Suprapubic skin (tissue), 4 donors: ENCODE measurements at regions not wholly inside any gene's neighbourhood (a gene's known extent, or its start where the extent isn't known, plus 50 kb on each side); places are given as distances from the start of the nearest gene placed in this dataset.

Experiments used
- DNase-seq, 2 donors: peaks; one replicate each; pipeline ENCODE4 v3.0.0-alpha.2; 2019; ENCODE audit warnings: low spot score in 2 of 2
- H3K27ac ChIP-seq: fragments of 200-600 bp; sonication (generic); one replicate; pipeline ENCODE4 v1.5.1; 2019
- H3K27me3 ChIP-seq: fragments of 200-600 bp; sonication (generic); one replicate; pipeline ENCODE4 v1.5.1; 2019
- H3K36me3 ChIP-seq: fragments of 200-600 bp; sonication (generic); one replicate; pipeline ENCODE4 v1.5.1; 2019
- H3K4me1 ChIP-seq: fragments of 200-600 bp; sonication (generic); one replicate; pipeline ENCODE4 v1.5.1; 2019
- H3K4me3 ChIP-seq: fragments of 200-600 bp; sonication (generic); one replicate; pipeline ENCODE4 v1.5.1; 2019; ENCODE audit warnings: mild to moderate bottlenecking
- H3K9me3 ChIP-seq: fragments of 200-600 bp; sonication (generic); one replicate; pipeline ENCODE4 v1.5.1; 2019
- CTCF ChIP-seq, 2 donors: fragments of 200-600 bp in 1 of 2; fragments of 450-650 bp in 1 of 2; sonication (generic) in 1 of 2; IDR thresholded peaks; one replicate each; pipeline ENCODE4 v1.5.1; 2016 to 2019; ENCODE audit warnings: antibody characterized with exemption in 2 of 2, mild to moderate bottlenecking in 1 of 2, moderate library complexity in 1 of 2
- EP300 ChIP-seq: sonication (generic); formaldehyde crosslinking; IDR thresholded peaks from one replicate; pipeline ENCODE4 v1.6.1; 2017; ENCODE audit warnings: antibody characterized with exemption
- POLR2A ChIP-seq, 2 donors: fragments of 450-650 bp; IDR thresholded peaks; one replicate each; pipeline ENCODE4 v1.6.1; 2017; ENCODE audit warnings: antibody characterized with exemption in 2 of 2, mild to moderate bottlenecking in 2 of 2, moderate library complexity in 2 of 2
- POLR2AphosphoS5 ChIP-seq, 3 donors: sonication (generic); formaldehyde crosslinking; IDR thresholded peaks; one replicate each; pipeline ENCODE4 v1.6.1; 2017; ENCODE audit warnings: antibody characterized with exemption in 3 of 3
- WGBS: methylation state at CpG from one replicate; pipeline ENCODE4 v1.1.5; 2018; 5-methylcytosine and 5-hydroxymethylcytosine counted together

GRCh38 chr1:69485616-69486015 is 82.1 kb upstream of the LRRC7 start:
- no peaks in the 10 kb centered on the region for H3K27me3 ChIP-seq
- no peak overlapping the region for H3K27ac ChIP-seq
- no peaks in the 10 kb centered on the region for H3K9me3 ChIP-seq
- no peak for DNase-seq
- no peaks in the 10 kb centered on the region for H3K36me3 ChIP-seq
- WGBS, result 95% methylated on average over 1 of the region's 1 CpG
- TF ChIP-seq CTCF (IDR thresholded peaks at IDR 0.05) (no peak), POLR2A (IDR thresholded peaks at IDR 0.05) (no peak), POLR2AphosphoS5 (IDR thresholded peaks at IDR 0.05) (no peak), EP300 (no peak)
- no peaks in the 10 kb centered on the region for H3K4me1 ChIP-seq
- no peak overlapping the region for H3K4me3 ChIP-seq

GRCh38 chr1:69491416-69491815 is 76.3 kb upstream of the LRRC7 start:
- WGBS, result 80% methylated on average over 2 of the region's 2 CpGs
- no peak overlapping the region for H3K27ac ChIP-seq
- no peak for TF ChIP-seq POLR2A (IDR thresholded peaks at IDR 0.05)
- TF ChIP-seq POLR2AphosphoS5 (IDR thresholded peaks at IDR 0.05), result no peak
- no peak for TF ChIP-seq CTCF (IDR thresholded peaks at IDR 0.05)
- TF ChIP-seq EP300, result no peak
- H3K9me3 ChIP-seq, result no peaks in the 10 kb centered on the region
- H3K27me3 ChIP-seq, result no peaks in the 10 kb centered on the region
- H3K4me3 ChIP-seq, result no peak overlapping the region
- no peaks in the 10 kb centered on the region for H3K36me3 ChIP-seq
- H3K4me1 ChIP-seq, result peaks cover 5% of the 10 kb centered on the region
- no peak for DNase-seq

- WGBS, result 80% methylated on average over 3 of the region's 3 CpGs
- TF ChIP-seq POLR2A (IDR thresholded peaks at IDR 0.05) (no peak), EP300 (no peak), POLR2AphosphoS5 (IDR thresholded peaks at IDR 0.05) (no peak), CTCF (IDR thresholded peaks at IDR 0.05) (no peak)
Measured at GRCh38 chr1:69492286-69492685, 75.4 kb upstream of the LRRC7 start.

GRCh38 chr1:69494221-69494620 is 73.5 kb upstream of the LRRC7 start:
- H3K27me3 ChIP-seq, result no peaks in the 10 kb centered on the region
- H3K27ac ChIP-seq, result no peak overlapping the region
- peaks cover 5% of the 10 kb centered on the region for H3K4me1 ChIP-seq
- TF ChIP-seq POLR2A (IDR thresholded peaks at IDR 0.05), result no peak
- no peak for TF ChIP-seq CTCF (IDR thresholded peaks at IDR 0.05)
- TF ChIP-seq EP300, result no peak
- no peak for TF ChIP-seq POLR2AphosphoS5 (IDR thresholded peaks at IDR 0.05)
- H3K4me3 ChIP-seq, result no peak overlapping the region
- H3K36me3 ChIP-seq, result no peaks in the 10 kb centered on the region
- H3K9me3 ChIP-seq, result no peaks in the 10 kb centered on the region
- DNase-seq, result no peak

More at GRCh38 chr1:69492286-69492685, 75.4 kb upstream of the LRRC7 start:
- DNase-seq, result no peak
- Histone ChIP-seq H3K27ac (no peak overlapping the region), H3K36me3 (no peaks in the 10 kb centered on the region), H3K4me3 (no peak overlapping the region), H3K4me1 (peaks cover 5% of the 10 kb centered on the region), H3K9me3 (no peaks in the 10 kb centered on the region), H3K27me3 (no peaks in the 10 kb centered on the region)

GRCh38 chr1:69497441-69498221 is 70.1 kb upstream of the LRRC7 start:
- H3K4me1 ChIP-seq, result peaks cover 5% of the 10 kb centered on the region
- no peak for TF ChIP-seq EP300
- no peak for TF ChIP-seq POLR2AphosphoS5 (IDR thresholded peaks at IDR 0.05)
- TF ChIP-seq POLR2A (IDR thresholded peaks at IDR 0.05), result no peak
- TF ChIP-seq CTCF (IDR thresholded peaks at IDR 0.05), result no peak
- no peaks in the 10 kb centered on the region for H3K36me3 ChIP-seq
- H3K4me3 ChIP-seq, result no peak overlapping the region
- H3K9me3 ChIP-seq, result no peaks in the 10 kb centered on the region
- no peak overlapping the region for H3K27ac ChIP-seq
- WGBS, result 84% methylated on average over 4 of the region's 4 CpGs
- H3K27me3 ChIP-seq, result no peaks in the 10 kb centered on the region
- no peak for DNase-seq
